Suprapubic skin (tissue), 4 donors: ENCODE measurements at regions not wholly inside any gene's neighbourhood (a gene's known extent, or its start where the extent isn't known, plus 50 kb on each side); places are given as distances from the start of the nearest gene placed in this dataset.

Source experiments
- CTCF ChIP-seq, 2 donors: fragments of 200-600 bp in 1 of 2; fragments of 450-650 bp in 1 of 2; sonication (generic) in 1 of 2; IDR thresholded peaks; one replicate each; pipeline ENCODE4 v1.5.1; 2016 to 2019; ENCODE audit warnings: antibody characterized with exemption in 2 of 2, mild to moderate bottlenecking in 1 of 2, moderate library complexity in 1 of 2
- POLR2A ChIP-seq, 2 donors: fragments of 450-650 bp; IDR thresholded peaks; one replicate each; pipeline ENCODE4 v1.6.1; 2017; ENCODE audit warnings: antibody characterized with exemption in 2 of 2, mild to moderate bottlenecking in 2 of 2, moderate library complexity in 2 of 2
- POLR2AphosphoS5 ChIP-seq, 3 donors: sonication (generic); formaldehyde crosslinking; IDR thresholded peaks; one replicate each; pipeline ENCODE4 v1.6.1; 2017; ENCODE audit warnings: antibody characterized with exemption in 3 of 3

GRCh38 chr13:88472316-88472715 is 801.1 kb downstream of the SLITRK5 start:
- TF ChIP-seq CTCF (IDR thresholded peaks at IDR 0.05) (no peak), POLR2A (IDR thresholded peaks at IDR 0.05) (no peak), POLR2AphosphoS5 (IDR thresholded peaks at IDR 0.05) (no peak)
